CD14-positive monocyte (primary cell): ENCODE measurements at regions not wholly inside any gene's neighbourhood (a gene's known extent, or its start where the extent isn't known, plus 50 kb on each side); places are given as distances from the start of the nearest gene placed in this dataset.

ENCODE experiments used
- DNase-seq, 3 donors: peaks; one replicate each; pipeline ENCODE4 v3.0.0-alpha.2; 2011 to 2022
- H2AFZ ChIP-seq: 2 replicates; pipeline ENCODE4 v1.6.0; 2012; ENCODE audit warnings: mild to moderate bottlenecking, low read depth, low read length, inconsistent platforms; ENCODE audit not compliant: insufficient read depth, poor library complexity, severe bottlenecking
- H3K27ac ChIP-seq, 2 donors: 1 replicate in 1 of 2; 2 replicates in 1 of 2; pipeline ENCODE4 v1.5.1; 2012 to 2013; ENCODE audit warnings: low read length in 2 of 2, control low read depth in 1 of 2, inconsistent platforms in 1 of 2, low read depth in 1 of 2, mild to moderate bottlenecking in 1 of 2
- H3K27me3 ChIP-seq, 2 donors: one replicate each; pipeline versions ENCODE4 v1.6.0 to v1.6.1; 2011 to 2013; ENCODE audit warnings: low read length in 2 of 2; ENCODE audit not compliant: control insufficient read depth in 2 of 2, insufficient read depth in 2 of 2
- H3K36me3 ChIP-seq, 2 donors: replicated peaks in 1 of 2; 1 replicate in 1 of 2; 2 replicates in 1 of 2; pipeline versions ENCODE4 v1.5.1 to v1.6.1; 2012 to 2013; ENCODE audit warnings: low read length in 2 of 2, control low read depth in 1 of 2, inconsistent platforms in 1 of 2, mild to moderate bottlenecking in 1 of 2; ENCODE audit not compliant: insufficient read depth in 2 of 2, control insufficient read depth in 1 of 2
- H3K4me1 ChIP-seq, 2 donors: 1 replicate in 1 of 2; 2 replicates in 1 of 2; pipeline versions ENCODE4 v1.5.1 to v1.6.1; 2012 to 2013; ENCODE audit warnings: low read length in 2 of 2, control low read depth in 1 of 2, inconsistent platforms in 1 of 2, mild to moderate bottlenecking in 1 of 2, moderate library complexity in 1 of 2; ENCODE audit not compliant: insufficient read depth in 2 of 2, control insufficient read depth in 1 of 2
- H3K4me2 ChIP-seq: replicated peaks from 2 replicates; pipeline ENCODE3; 2012; ENCODE audit warnings: low read length, moderate library complexity, mild to moderate bottlenecking; ENCODE audit not compliant: poor library complexity, severe bottlenecking; ENCODE audit errors: extremely low read depth
- H3K4me3 ChIP-seq, 3 experiments: fragments of 200-600 bp in 1 of 3; sonication (generic) in 1 of 3; replicated peaks in 1 of 3; 1 replicate in 2 of 3; 2 replicates in 1 of 3; pipeline ENCODE4 v1.5.1; 2011 to 2013; ENCODE audit warnings: low read length in 3 of 3, mild to moderate bottlenecking in 3 of 3, control low read depth in 2 of 3, low read depth in 2 of 3, inconsistent platforms in 1 of 3, moderate library complexity in 1 of 3
- H3K79me2 ChIP-seq: 2 replicates; pipeline ENCODE4 v1.6.0; 2012; ENCODE audit warnings: mild to moderate bottlenecking, control low read depth, inconsistent platforms, low read length, moderate library complexity; ENCODE audit not compliant: insufficient read depth
- H3K9ac ChIP-seq: 2 replicates; pipeline ENCODE4 v1.6.0; 2017; ENCODE audit warnings: low read length, mild to moderate bottlenecking; ENCODE audit not compliant: insufficient read depth, poor library complexity, severe bottlenecking
- H3K9me3 ChIP-seq, 2 donors: replicated peaks in 1 of 2; 1 replicate in 1 of 2; 2 replicates in 1 of 2; pipeline versions ENCODE4 v1.5.1 to v1.6.1; 2012 to 2013; ENCODE audit warnings: low read length in 2 of 2, control low read depth in 1 of 2; ENCODE audit not compliant: control insufficient read depth in 1 of 2, insufficient read depth in 1 of 2
- H4K20me1 ChIP-seq: 2 replicates; pipeline ENCODE4 v1.6.0; 2012; ENCODE audit warnings: mild to moderate bottlenecking, low read length, control low read depth, moderate library complexity; ENCODE audit not compliant: insufficient read depth
- H3K27ac Mint-ChIP-seq, 7 donors: one replicate each; pipeline ENCODE4 v1.8.0; 2020; ENCODE audit warnings: mild to moderate bottlenecking in 7 of 7, mixed read lengths in 7 of 7, moderate library complexity in 6 of 7, inconsistent platforms in 2 of 7
- H3K27me3 Mint-ChIP-seq, 3 donors: one replicate each; pipeline ENCODE4 v1.8.0; 2021 to 2022; ENCODE audit warnings: low read depth in 3 of 3, mild to moderate bottlenecking in 3 of 3, mixed read lengths in 3 of 3, moderate library complexity in 3 of 3, inconsistent platforms in 1 of 3
- H3K36me3 Mint-ChIP-seq, 2 donors: one replicate each; pipeline ENCODE4 v1.8.0; 2020; ENCODE audit warnings: mixed read lengths in 2 of 2, inconsistent platforms in 1 of 2, mild to moderate bottlenecking in 1 of 2
- H3K4me1 Mint-ChIP-seq: one replicate; pipeline ENCODE4 v1.8.0; 2020; ENCODE audit warnings: mild to moderate bottlenecking, mixed read lengths
- H3K4me3 Mint-ChIP-seq, 2 donors: one replicate each; pipeline ENCODE4 v1.8.0; 2020; ENCODE audit warnings: mild to moderate bottlenecking in 2 of 2, mixed read lengths in 2 of 2, moderate library complexity in 1 of 2
- H3K9me3 Mint-ChIP-seq, 7 donors: one replicate each; pipeline ENCODE4 v1.8.0; 2020 to 2022; ENCODE audit warnings: mixed read lengths in 7 of 7, mild to moderate bottlenecking in 6 of 7, moderate library complexity in 6 of 7, inconsistent platforms in 2 of 7
- CTCF ChIP-seq: fragments of 200-600 bp; IDR thresholded peaks from one replicate; pipeline ENCODE4 v1.8.0; 2022; ENCODE audit warnings: antibody characterized with exemption, mild to moderate bottlenecking
- whole genome bisulfite sequencing: methylation state at CpG from one replicate; pipeline ENCODE4 v1.1.5; 2013; ENCODE audit warnings: missing lambda C conversion rate; ENCODE audit not compliant: insufficient coverage; 5-methylcytosine and 5-hydroxymethylcytosine counted together
- intact Hi-C, 2 donors: fragments of 100-400 bp; cut with micrococcal nuclease; formaldehyde crosslinking; loops; one replicate each; pipeline versions ENCODE4 v1.15.0 to v1.15.1; 2023

- no CpG with 5 or more reads among the region's 2 CpGs for WGBS
- Histone ChIP-seq H4K20me1 (no peaks in the 10 kb centered on the region), H3K79me2 (no peaks in the 10 kb centered on the region), H3K4me1 (no peaks in the 10 kb centered on the region), H3K4me2 (no peak overlapping the region), H3K27ac (no peak overlapping the region), H3K9me3 (no peaks in the 10 kb centered on the region), H3K27me3 (no peaks in the 10 kb centered on the region), H2AFZ (no peak overlapping the region), H3K36me3 (no peaks in the 10 kb centered on the region), H3K4me3 (no peak overlapping the region), H3K9ac (no peak overlapping the region)
- Mint-ChIP-seq H3K27ac (no peak overlapping the region), H3K4me1 (no peaks in the 10 kb centered on the region), H3K9me3 (peaks cover 0 to 4% (median 2%) of the 10 kb centered on the region in 7 donors), H3K4me3 (no peak overlapping the region), H3K27me3 (peaks cover 3 to 6% (median 3%) of the 10 kb centered on the region in 3 donors), H3K36me3 (no peaks in the 10 kb centered on the region)
- no peak for TF ChIP-seq CTCF
- intact Hi-C loops, result no loop called here
- no peak for DNase-seq
Observed at GRCh38 chr14:61939776-61940175, 177.6 kb downstream of the SNAPC1 start.

GRCh38 chr14:61940666-61941420 is 178.6 kb downstream of the SNAPC1 start:
- no peaks in the 10 kb centered on the region for H3K36me3 Mint-ChIP-seq
- H3K27me3 ChIP-seq, result no peaks in the 10 kb centered on the region
- intact Hi-C loops, result no loop called here
- TF ChIP-seq CTCF, result no peak
- H3K36me3 ChIP-seq, result no peaks in the 10 kb centered on the region
- H3K27ac Mint-ChIP-seq, result no peak overlapping the region
- peaks cover 0 to 4% (median 3%) of the 10 kb centered on the region in 3 donors for H3K27me3 Mint-ChIP-seq
- 73% methylated on average over 5 of the region's 7 CpGs for WGBS
- H3K9ac ChIP-seq, result no peak overlapping the region
- no peaks in the 10 kb centered on the region for H3K4me1 ChIP-seq
- no peaks in the 10 kb centered on the region for H4K20me1 ChIP-seq
- H3K4me2 ChIP-seq, result no peak overlapping the region
- H2AFZ ChIP-seq, result no peak overlapping the region
- H3K4me1 Mint-ChIP-seq, result no peaks in the 10 kb centered on the region
- H3K9me3 Mint-ChIP-seq, result peaks cover 0 to 9% (median 3%) of the 10 kb centered on the region in 7 donors
- H3K4me3 Mint-ChIP-seq, result no peak overlapping the region
- no peak for DNase-seq
- H3K9me3 ChIP-seq, result no peaks in the 10 kb centered on the region
- H3K79me2 ChIP-seq, result no peaks in the 10 kb centered on the region
- no peak overlapping the region for H3K4me3 ChIP-seq
- H3K27ac ChIP-seq, result no peak overlapping the region
